ENCODE measurements at regions not wholly inside any gene's neighbourhood (a gene's known extent, or its start where the extent isn't known, plus 50 kb on each side); places are given as distances from the start of the nearest gene placed in this dataset.

DNA sequence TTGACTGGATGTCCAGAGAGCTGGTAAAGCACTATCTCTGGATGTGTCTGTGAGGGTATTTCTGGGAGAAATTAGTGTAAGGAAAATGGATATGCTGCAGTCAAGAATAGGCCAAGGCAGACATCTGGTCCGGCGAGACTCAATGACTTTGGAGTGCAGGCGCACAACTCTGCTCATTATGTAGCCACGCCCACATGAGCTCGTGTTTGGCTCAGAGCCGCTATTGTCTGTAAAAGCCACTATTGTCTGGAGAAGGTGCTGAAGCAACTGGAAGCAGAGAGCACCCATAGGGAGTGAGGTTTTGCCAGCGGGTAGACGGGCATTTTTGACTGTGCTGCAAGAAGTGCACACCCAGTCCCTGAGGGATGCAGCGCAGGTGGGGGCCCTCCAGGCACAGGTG lies 305.0 kb upstream of the POU3F2 start:
- TF ChIP-seq ARNTL (CRISPR knock-in tag; IDR thresholded peaks at IDR 0.05; ENCODE audit: borderline replicate concordance, low read depth) (no peak), ZFP3 (CRISPR knock-in tag; IDR thresholded peaks at IDR 0.05) (no peak)

All from SK-N-SH treated with all-trans-retinoic acid at 6 μM for 48 hours (cell line).